Neural progenitor cell (in vitro differentiated cells): ENCODE measurements at regions not wholly inside any gene's neighbourhood (a gene's known extent, or its start where the extent isn't known, plus 50 kb on each side); places are given as distances from the start of the nearest gene placed in this dataset.

Source experiments
- EZH2 ChIP-seq: fragments of 200-600 bp; sonication (generic); IDR thresholded peaks from 2 replicates; pipeline ENCODE4 v1.6.1; 2017; ENCODE audit warnings: antibody characterized with exemption, mild to moderate bottlenecking, moderate library complexity
- TF ChIP-seq, protein P1 (sequence below): fragments of 200-600 bp; sonication (generic); IDR thresholded peaks from 2 replicates; pipeline ENCODE4 v1.5.1; 2017; ENCODE audit warnings: antibody characterized with exemption, mild to moderate bottlenecking

DNA sequence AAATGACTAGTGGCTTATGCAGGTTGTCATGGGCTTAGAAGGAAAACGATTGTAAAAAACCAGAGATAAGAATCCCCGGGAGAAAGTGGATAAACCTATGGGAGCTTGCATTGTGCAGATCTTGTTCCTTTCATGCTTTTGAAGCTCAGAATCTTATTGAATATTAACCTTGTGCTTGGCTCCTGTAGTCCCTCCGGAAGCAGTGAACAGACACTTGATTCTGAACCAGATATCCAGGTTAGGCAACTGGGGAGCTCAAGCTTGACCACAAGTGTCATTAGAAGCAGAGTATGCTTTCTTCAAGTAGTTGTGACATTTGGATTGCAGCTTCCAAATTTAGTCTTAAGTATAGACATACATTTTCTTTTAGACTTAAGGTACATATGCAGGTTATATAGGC, 212.6 kb upstream of the MOCS1 start:
- TF ChIP-seq, protein P1, sequence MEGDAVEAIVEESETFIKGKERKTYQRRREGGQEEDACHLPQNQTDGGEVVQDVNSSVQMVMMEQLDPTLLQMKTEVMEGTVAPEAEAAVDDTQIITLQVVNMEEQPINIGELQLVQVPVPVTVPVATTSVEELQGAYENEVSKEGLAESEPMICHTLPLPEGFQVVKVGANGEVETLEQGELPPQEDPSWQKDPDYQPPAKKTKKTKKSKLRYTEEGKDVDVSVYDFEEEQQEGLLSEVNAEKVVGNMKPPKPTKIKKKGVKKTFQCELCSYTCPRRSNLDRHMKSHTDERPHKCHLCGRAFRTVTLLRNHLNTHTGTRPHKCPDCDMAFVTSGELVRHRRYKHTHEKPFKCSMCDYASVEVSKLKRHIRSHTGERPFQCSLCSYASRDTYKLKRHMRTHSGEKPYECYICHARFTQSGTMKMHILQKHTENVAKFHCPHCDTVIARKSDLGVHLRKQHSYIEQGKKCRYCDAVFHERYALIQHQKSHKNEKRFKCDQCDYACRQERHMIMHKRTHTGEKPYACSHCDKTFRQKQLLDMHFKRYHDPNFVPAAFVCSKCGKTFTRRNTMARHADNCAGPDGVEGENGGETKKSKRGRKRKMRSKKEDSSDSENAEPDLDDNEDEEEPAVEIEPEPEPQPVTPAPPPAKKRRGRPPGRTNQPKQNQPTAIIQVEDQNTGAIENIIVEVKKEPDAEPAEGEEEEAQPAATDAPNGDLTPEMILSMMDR, result no peak
- TF ChIP-seq EZH2, result no peak
